BJ (cell line): ENCODE measurements at regions not wholly inside any gene's neighbourhood (a gene's known extent, or its start where the extent isn't known, plus 50 kb on each side); places are given as distances from the start of the nearest gene placed in this dataset.

ENCODE experiments used
- CTCF ChIA-PET: fragments of 350-600 bp; formaldehyde crosslinking; extraction: SDS; loops from one replicate; lab custom pipeline; 2021; ENCODE audit warnings: antibody characterized with exemption, inconsistent platforms; lab: Yijun Ruan, JAX
- POLR2A ChIA-PET: fragments of 300-600 bp; sonication (Branson Sonifier 250); formaldehyde crosslinking; extraction: SDS; loops from one replicate; lab custom pipeline; 2021; ENCODE audit warnings: antibody characterized with exemption; lab: Charles Lee
- DNase-seq: peaks from one replicate; pipeline ENCODE4 v3.0.0-alpha.2; 2011; ENCODE audit warnings: low read depth
- H3K27me3 ChIP-seq: 2 replicates; pipeline ENCODE4 v1.6.0; 2011; ENCODE audit warnings: low read length; ENCODE audit not compliant: control insufficient read depth, insufficient read depth
- H3K36me3 ChIP-seq: 2 replicates; pipeline ENCODE4 v1.5.1; 2011; ENCODE audit warnings: low read length; ENCODE audit not compliant: control insufficient read depth, insufficient read depth
- H3K4me3 ChIP-seq: 2 replicates; pipeline ENCODE4 v1.5.1; 2011; ENCODE audit warnings: low read depth, mild to moderate bottlenecking, control low read depth, low read length
- TF ChIP-seq, protein P1 (sequence below): IDR thresholded peaks from 2 replicates; pipeline ENCODE4 v1.5.1; 2011; ENCODE audit warnings: low read depth, mild to moderate bottlenecking, control low read depth, inconsistent platforms, low read length, moderate library complexity; ENCODE audit not compliant: insufficient read depth

DNA sequence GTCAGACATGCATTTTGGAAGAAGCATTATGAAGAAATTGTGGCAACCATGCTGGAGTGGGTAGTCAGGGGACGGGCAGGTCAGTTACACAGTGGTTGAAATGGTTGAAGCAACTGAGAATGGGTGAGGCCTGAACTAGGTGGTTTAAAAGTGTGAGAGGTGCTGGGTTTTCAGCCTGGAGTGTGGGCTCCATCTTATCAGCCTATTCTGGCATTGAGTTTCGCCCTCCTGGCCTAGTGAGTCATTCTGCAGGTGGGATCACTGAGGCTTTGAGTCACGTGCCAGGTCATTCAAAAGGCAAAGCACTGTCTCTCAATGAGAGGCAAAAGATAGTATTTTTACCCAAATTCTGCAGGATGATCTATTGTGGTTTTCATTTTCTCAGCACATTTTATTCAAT is 181.9 kb upstream of the CHD6 start:
- no peak for DNase-seq
- Histone ChIP-seq H3K36me3 (no peaks in the 10 kb centered on the region), H3K4me3 (no peak overlapping the region), H3K27me3 (no peaks in the 10 kb centered on the region)
- TF ChIP-seq, protein P1, sequence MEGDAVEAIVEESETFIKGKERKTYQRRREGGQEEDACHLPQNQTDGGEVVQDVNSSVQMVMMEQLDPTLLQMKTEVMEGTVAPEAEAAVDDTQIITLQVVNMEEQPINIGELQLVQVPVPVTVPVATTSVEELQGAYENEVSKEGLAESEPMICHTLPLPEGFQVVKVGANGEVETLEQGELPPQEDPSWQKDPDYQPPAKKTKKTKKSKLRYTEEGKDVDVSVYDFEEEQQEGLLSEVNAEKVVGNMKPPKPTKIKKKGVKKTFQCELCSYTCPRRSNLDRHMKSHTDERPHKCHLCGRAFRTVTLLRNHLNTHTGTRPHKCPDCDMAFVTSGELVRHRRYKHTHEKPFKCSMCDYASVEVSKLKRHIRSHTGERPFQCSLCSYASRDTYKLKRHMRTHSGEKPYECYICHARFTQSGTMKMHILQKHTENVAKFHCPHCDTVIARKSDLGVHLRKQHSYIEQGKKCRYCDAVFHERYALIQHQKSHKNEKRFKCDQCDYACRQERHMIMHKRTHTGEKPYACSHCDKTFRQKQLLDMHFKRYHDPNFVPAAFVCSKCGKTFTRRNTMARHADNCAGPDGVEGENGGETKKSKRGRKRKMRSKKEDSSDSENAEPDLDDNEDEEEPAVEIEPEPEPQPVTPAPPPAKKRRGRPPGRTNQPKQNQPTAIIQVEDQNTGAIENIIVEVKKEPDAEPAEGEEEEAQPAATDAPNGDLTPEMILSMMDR, result no peak
- CTCF ChIA-PET, result no interaction called here
- POLR2A ChIA-PET, result no interaction called here

DNA sequence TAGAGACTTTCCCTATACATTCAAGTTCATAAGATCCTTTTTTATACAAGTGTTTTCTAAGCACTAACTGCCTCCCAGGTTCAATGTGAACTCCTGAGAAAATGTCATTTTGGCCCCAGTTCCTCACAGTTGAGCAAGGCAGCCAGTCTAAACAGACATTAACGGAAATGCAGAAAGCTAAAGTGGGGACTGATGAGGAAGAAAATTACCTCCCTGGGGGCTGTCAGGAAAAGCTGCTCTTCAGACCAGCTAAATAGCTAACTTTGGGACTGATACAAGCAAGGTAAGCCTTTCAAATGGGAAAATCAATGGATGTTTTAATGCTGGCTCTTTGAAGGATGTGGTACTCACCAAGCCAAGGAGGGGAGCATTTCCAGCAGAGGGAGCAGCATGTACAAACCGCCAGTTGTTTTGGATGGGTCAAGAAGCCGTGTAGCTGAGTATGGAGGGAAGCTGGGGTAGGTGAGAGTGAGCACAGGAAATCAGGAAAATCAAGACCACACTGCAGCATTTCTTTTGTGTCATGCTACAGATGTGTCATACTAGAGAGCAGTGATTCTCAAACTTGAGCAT is 180.8 kb upstream of the CHD6 start:
- Histone ChIP-seq H3K36me3 (no peaks in the 10 kb centered on the region), H3K27me3 (no peaks in the 10 kb centered on the region), H3K4me3 (no peak overlapping the region)
- DNase-seq, result no peak
- ChIA-PET POLR2A (no interaction called here), CTCF (no interaction called here)
- TF ChIP-seq, protein P1, result no peak

DNA sequence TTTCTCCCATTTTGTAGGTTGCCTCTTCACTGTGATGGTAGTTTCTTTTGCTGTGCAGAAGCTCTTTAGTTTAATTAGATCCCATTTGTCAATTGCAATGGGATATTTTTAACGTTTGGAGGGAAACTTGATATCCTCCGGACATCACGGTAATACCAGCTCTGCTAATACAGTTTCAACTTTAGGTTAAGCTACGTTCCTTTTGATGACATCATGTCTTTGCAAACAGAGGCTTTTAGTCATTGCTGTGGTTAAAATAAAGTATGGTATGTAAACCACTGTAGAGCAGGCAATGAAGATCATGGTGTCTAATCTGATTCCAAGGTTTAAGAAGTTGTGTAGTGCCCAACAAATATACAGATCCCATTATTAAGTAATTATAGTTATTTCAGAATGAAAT is 168.0 kb upstream of the CHD6 start:
- POLR2A ChIA-PET, result no interaction called here
- TF ChIP-seq, protein P1, result no peak
- H3K27me3 ChIP-seq, result no peaks in the 10 kb centered on the region
- H3K4me3 ChIP-seq, result no peak overlapping the region
- DNase-seq, result no peak
- CTCF ChIA-PET, result no interaction called here
- H3K36me3 ChIP-seq, result no peaks in the 10 kb centered on the region

DNA sequence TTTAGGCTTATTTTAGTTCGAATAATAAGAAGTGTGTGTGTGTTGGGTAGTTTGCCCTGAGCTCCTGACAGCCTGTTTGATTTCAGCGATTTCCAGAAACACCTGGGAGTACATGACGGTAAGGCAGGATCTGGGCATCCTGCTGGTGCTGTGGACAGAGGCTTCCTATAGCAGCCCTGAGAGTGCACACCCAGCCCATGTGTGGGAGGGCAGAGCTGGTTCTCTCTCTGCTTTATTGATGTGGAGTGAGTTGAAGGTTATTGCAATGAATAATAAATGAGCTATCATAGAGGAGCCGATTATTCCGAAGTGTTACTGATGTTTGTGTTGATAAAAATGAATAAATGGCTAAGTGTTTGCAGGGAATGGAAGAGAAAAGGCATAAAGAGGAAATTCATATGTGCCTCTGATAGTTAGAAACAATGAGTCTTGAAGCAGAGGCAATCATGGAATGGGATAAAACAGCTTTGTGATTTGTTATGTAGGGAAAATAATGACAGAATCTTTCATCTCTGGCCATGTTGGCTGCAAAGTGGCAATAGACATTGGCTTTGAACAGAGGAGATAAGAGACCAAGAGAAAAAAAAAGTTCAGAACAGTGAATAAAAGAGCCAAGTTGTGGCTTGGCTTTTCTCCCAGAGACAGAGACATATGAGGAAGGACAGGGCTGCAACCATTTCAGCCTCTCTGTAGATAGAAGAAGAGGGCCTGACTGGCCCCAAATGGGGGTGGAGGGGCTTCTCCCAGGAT is 166.2 kb upstream of the CHD6 start:
- TF ChIP-seq, protein P1, result no peak
- POLR2A ChIA-PET, result no interaction called here
- CTCF ChIA-PET, result no interaction called here
- no peak for DNase-seq
- Histone ChIP-seq H3K27me3 (no peaks in the 10 kb centered on the region), H3K36me3 (no peaks in the 10 kb centered on the region), H3K4me3 (no peak overlapping the region)

DNA sequence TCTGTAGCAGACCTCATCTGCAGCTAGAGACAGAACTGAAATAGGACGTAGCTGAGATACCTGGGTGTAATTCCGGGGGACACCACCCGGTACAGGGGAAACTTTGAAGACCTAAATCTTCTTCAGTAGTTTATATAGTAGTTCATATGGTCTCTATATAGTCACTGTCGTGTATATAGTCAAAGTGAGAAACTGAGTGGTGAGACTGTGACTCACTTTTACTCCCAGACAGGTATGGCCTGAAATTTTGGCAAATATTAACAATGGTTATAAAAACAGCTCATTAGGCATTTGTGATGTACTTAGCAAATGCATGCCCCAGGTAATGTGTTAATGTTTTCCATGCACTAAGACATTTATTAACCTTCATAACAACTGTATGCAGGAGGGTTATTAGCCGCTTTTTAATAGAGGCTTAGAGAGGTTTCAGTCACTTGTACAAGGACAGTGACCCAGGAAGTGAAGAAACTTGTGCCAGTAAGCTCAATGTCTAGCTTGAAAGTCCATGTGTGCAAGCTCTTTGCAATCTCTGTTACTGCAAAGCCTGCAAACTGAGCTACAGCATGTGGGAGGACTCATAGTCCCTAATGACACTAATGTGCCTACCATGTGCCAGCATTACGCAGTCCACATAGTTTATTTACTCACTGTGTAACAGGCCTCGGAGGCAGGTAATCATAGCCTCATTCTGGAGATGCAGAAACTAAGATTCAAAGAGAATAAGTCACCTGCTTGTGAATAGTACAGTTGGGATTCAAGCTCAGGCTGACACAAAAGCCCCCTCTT is 165.4 kb upstream of the CHD6 start:
- Histone ChIP-seq H3K4me3 (no peak overlapping the region), H3K36me3 (no peaks in the 10 kb centered on the region), H3K27me3 (no peaks in the 10 kb centered on the region)
- TF ChIP-seq, protein P1, result no peak
- no peak for DNase-seq
- CTCF ChIA-PET, result no interaction called here
- POLR2A ChIA-PET, result no interaction called here
